GM19035 (cell line): ENCODE measurements at regions not wholly inside any gene's neighbourhood (a gene's known extent, or its start where the extent isn't known, plus 50 kb on each side); places are given as distances from the start of the nearest gene placed in this dataset.

Experiments used
- ATAC-seq: cut with Tn5 transposase; IDR thresholded peaks from one replicate; pipeline ENCODE4 v1.9.1; 2021; ENCODE audit not compliant: unreplicated experiment

- no peak for ATAC-seq
Observed at GRCh38 chr1:80509965-80510522, 1290.7 kb upstream of the ADGRL2 start.

- ATAC-seq = no peak
Observed at GRCh38 chr1:80506216-80506615, 1294.5 kb upstream of the ADGRL2 start.

- no peak for ATAC-seq
Observed at GRCh38 chr1:80498673-80499072, 1302.1 kb upstream of the ADGRL2 start.

- ATAC-seq = no peak
Observed at GRCh38 chr1:80495806-80496205, 1304.9 kb upstream of the ADGRL2 start.

GRCh38 chr1:80472145-80472544 is 1328.6 kb upstream of the ADGRL2 start:
- no peak for ATAC-seq

GRCh38 chr1:80468356-80468755 is 1332.4 kb upstream of the ADGRL2 start:
- ATAC-seq = no peak

GRCh38 chr1:80462006-80462405 is 1338.7 kb upstream of the ADGRL2 start:
- no peak for ATAC-seq

GRCh38 chr1:80457409-80457808 is 1343.3 kb upstream of the ADGRL2 start:
- no peak for ATAC-seq

GRCh38 chr1:80453775-80454174 is 1347.0 kb upstream of the ADGRL2 start:
- ATAC-seq = no peak

GRCh38 chr1:80450711-80451110 is 1350.0 kb upstream of the ADGRL2 start:
- ATAC-seq = no peak

- no peak for ATAC-seq
Observed at GRCh38 chr1:80448081-80448480, 1352.7 kb upstream of the ADGRL2 start.

GRCh38 chr1:80447526-80447925 is 1353.2 kb upstream of the ADGRL2 start:
- no peak for ATAC-seq

- no peak for ATAC-seq
Observed at GRCh38 chr1:80445033-80445432, 1355.7 kb upstream of the ADGRL2 start.

GRCh38 chr1:80444171-80444570 is 1356.6 kb upstream of the ADGRL2 start:
- ATAC-seq = no peak

- no peak for ATAC-seq
Observed at GRCh38 chr1:80441664-80442063, 1359.1 kb upstream of the ADGRL2 start.

- no peak for ATAC-seq
Observed at GRCh38 chr1:80436851-80437250, 1363.9 kb upstream of the ADGRL2 start.

- ATAC-seq = no peak
Observed at GRCh38 chr1:80427881-80428280, 1372.9 kb upstream of the ADGRL2 start.

GRCh38 chr1:80424249-80424648 is 1376.5 kb upstream of the ADGRL2 start:
- ATAC-seq = no peak

- no peak for ATAC-seq
Observed at GRCh38 chr1:80418134-80418533, 1382.6 kb upstream of the ADGRL2 start.

- no peak for ATAC-seq
Observed at GRCh38 chr1:80417671-80418070, 1383.1 kb upstream of the ADGRL2 start.

GRCh38 chr1:80413969-80414368 is 1386.8 kb upstream of the ADGRL2 start:
- ATAC-seq = no peak

GRCh38 chr1:80410233-80410632 is 1390.5 kb upstream of the ADGRL2 start:
- no peak for ATAC-seq

GRCh38 chr1:80403471-80403893 is 1397.0 kb upstream of the ADGRL4 start:
- ATAC-seq = no peak

- ATAC-seq = no peak
Observed at GRCh38 chr1:80402625-80403024, 1396.1 kb upstream of the ADGRL4 start.
